Natural killer cell (primary cell): ENCODE measurements at regions not wholly inside any gene's neighbourhood (a gene's known extent, or its start where the extent isn't known, plus 50 kb on each side); places are given as distances from the start of the nearest gene placed in this dataset.

Experiments used
- ATAC-seq, 3 donors: fragments of 150-1000 bp in 2 of 3; fragments of 200-7000 bp in 1 of 3; cut with Tn5 transposase; 1 replicate in 1 of 3; 2 replicates in 2 of 3; pipeline ENCODE4 v1.10.0; 2021; ENCODE audit warnings: mild to moderate bottlenecking in 2 of 3, moderate library complexity in 2 of 3
- DNase-seq, 2 donors: peaks; one replicate each; pipeline versions ENCODE4 v3.0.0 to v3.0.0-alpha.2; 2013 to 2021; ENCODE audit warnings: mixed read lengths in 1 of 2
- H3K27ac ChIP-seq: one replicate; pipeline ENCODE4 v1.5.1; 2013; ENCODE audit warnings: mild to moderate bottlenecking, low read length
- H3K27me3 ChIP-seq: one replicate; pipeline ENCODE4 v1.6.1; 2013; ENCODE audit warnings: low read length; ENCODE audit not compliant: control insufficient read depth, insufficient read depth
- H3K36me3 ChIP-seq: one replicate; pipeline ENCODE4 v1.6.1; 2013; ENCODE audit warnings: low read length; ENCODE audit not compliant: control insufficient read depth, insufficient read depth
- H3K4me1 ChIP-seq: one replicate; pipeline ENCODE4 v1.6.1; 2013; ENCODE audit warnings: low read length; ENCODE audit not compliant: control insufficient read depth, insufficient read depth
- H3K4me3 ChIP-seq: one replicate; pipeline ENCODE4 v1.5.1; 2013; ENCODE audit warnings: low read length
- H3K9me3 ChIP-seq: one replicate; pipeline ENCODE4 v1.6.1; 2013; ENCODE audit warnings: low read length; ENCODE audit not compliant: control insufficient read depth, insufficient read depth
- H3K27ac Mint-ChIP-seq, 2 donors: one replicate each; pipeline ENCODE4 v1.8.0; 2022; ENCODE audit warnings: mild to moderate bottlenecking in 2 of 2, mixed read lengths in 2 of 2, moderate library complexity in 1 of 2
- H3K27me3 Mint-ChIP-seq, 2 donors: one replicate each; pipeline ENCODE4 v1.8.0; 2022; ENCODE audit warnings: low read depth in 2 of 2, mixed read lengths in 2 of 2
- H3K36me3 Mint-ChIP-seq: one replicate; pipeline ENCODE4 v1.8.0; 2022; ENCODE audit warnings: mixed read lengths
- H3K4me1 Mint-ChIP-seq, 2 donors: one replicate each; pipeline ENCODE4 v1.8.0; 2022; ENCODE audit warnings: mixed read lengths in 2 of 2
- H3K4me3 Mint-ChIP-seq: one replicate; pipeline ENCODE4 v1.8.0; 2022; ENCODE audit warnings: mild to moderate bottlenecking, moderate library complexity, mixed read lengths
- H3K9me3 Mint-ChIP-seq, 2 donors: one replicate each; pipeline ENCODE4 v1.8.0; 2022; ENCODE audit warnings: mixed read lengths in 2 of 2
- CTCF ChIP-seq: fragments of 200-600 bp; IDR thresholded peaks from one replicate; pipeline ENCODE4 v1.8.0; 2022; ENCODE audit warnings: antibody characterized with exemption
- WGBS: methylation state at CpG from one replicate; pipeline ENCODE4 v1.1.7; 2013; ENCODE audit warnings: missing lambda C conversion rate; ENCODE audit not compliant: insufficient coverage; 5-methylcytosine and 5-hydroxymethylcytosine counted together
- intact Hi-C: fragments of 100-400 bp; cut with micrococcal nuclease; formaldehyde crosslinking; loops from one replicate; pipeline ENCODE4 v1.14.2; 2022

GRCh38 chr3:163523375-163523774, 1554.9 kb downstream of the SI start:
- Histone ChIP-seq H3K36me3 (no peaks in the 10 kb centered on the region), H3K27me3 (no peaks in the 10 kb centered on the region), H3K9me3 (peaks cover 9% of the 10 kb centered on the region), H3K4me1 (no peaks in the 10 kb centered on the region), H3K4me3 (no peak overlapping the region), H3K27ac (no peak overlapping the region)
- H3K27ac Mint-ChIP-seq = no peak overlapping the region
- H3K27me3 Mint-ChIP-seq = no peaks in the 10 kb centered on the region
- no peak for ATAC-seq
- no peak overlapping the region for H3K4me3 Mint-ChIP-seq
- peaks cover 7 to 12% of the 10 kb centered on the region in 2 donors for H3K9me3 Mint-ChIP-seq
- no peak for DNase-seq
- no peaks in the 10 kb centered on the region for H3K4me1 Mint-ChIP-seq
- H3K36me3 Mint-ChIP-seq = no peaks in the 10 kb centered on the region
- 67% methylated on average over 1 of the region's 1 CpG for WGBS
- intact Hi-C loops = no loop called here
- TF ChIP-seq CTCF = no peak

GRCh38 chr3:163521261-163521660, 1557.0 kb downstream of the SI start:
- TF ChIP-seq CTCF = no peak

DNA sequence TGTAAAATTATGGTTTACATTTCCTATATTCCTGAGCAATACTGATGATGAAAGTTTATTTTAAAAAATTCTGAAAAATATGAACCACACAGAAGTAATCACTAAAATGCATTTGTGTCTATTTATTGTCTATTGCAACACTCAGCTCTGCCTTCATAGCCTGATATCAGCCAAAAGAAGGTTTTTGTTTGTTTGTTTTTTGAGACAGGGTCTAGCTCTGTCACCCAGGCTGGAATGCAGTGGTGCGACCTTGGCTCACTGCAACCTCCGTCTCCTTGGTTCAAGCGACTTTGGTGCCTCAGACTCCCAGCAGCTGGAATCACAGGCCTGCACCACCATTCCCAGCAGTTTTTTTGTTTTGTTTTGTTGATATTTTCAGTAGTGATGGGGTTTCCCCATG, 1560.2 kb downstream of the SI start:
- H3K4me1 ChIP-seq = no peaks in the 10 kb centered on the region
- TF ChIP-seq CTCF = no peak
- DNase-seq (no peak), ATAC-seq (no peak)
- H3K27me3 Mint-ChIP-seq = no peaks in the 10 kb centered on the region
- H3K4me1 Mint-ChIP-seq = no peaks in the 10 kb centered on the region
- H3K9me3 ChIP-seq = peaks cover 9% of the 10 kb centered on the region
- no peak overlapping the region for H3K4me3 ChIP-seq
- H3K4me3 Mint-ChIP-seq = no peak overlapping the region
- intact Hi-C loops = no loop called here
- H3K36me3 Mint-ChIP-seq = no peaks in the 10 kb centered on the region
- no peaks in the 10 kb centered on the region for H3K36me3 ChIP-seq
- H3K27ac Mint-ChIP-seq = no peak overlapping the region
- WGBS = 95% methylated on average over 3 of the region's 3 CpGs
- peaks cover 4 to 6% of the 10 kb centered on the region in 2 donors for H3K9me3 Mint-ChIP-seq
- H3K27ac ChIP-seq = no peak overlapping the region
- H3K27me3 ChIP-seq = no peaks in the 10 kb centered on the region

More at GRCh38 chr3:163521261-163521660, 1557.0 kb downstream of the SI start:
- H3K4me3 Mint-ChIP-seq = no peak overlapping the region
- H3K27me3 ChIP-seq = no peaks in the 10 kb centered on the region
- H3K27me3 Mint-ChIP-seq = no peaks in the 10 kb centered on the region
- no peaks in the 10 kb centered on the region for H3K36me3 ChIP-seq
- DNase-seq (no peak), ATAC-seq (no peak)
- intact Hi-C loops = no loop called here
- no peaks in the 10 kb centered on the region for H3K4me1 Mint-ChIP-seq
- peaks cover 3 to 9% of the 10 kb centered on the region in 2 donors for H3K9me3 Mint-ChIP-seq
- no peaks in the 10 kb centered on the region for H3K36me3 Mint-ChIP-seq
- no peak overlapping the region for H3K4me3 ChIP-seq
- no peak overlapping the region for H3K27ac Mint-ChIP-seq
- peaks cover 9% of the 10 kb centered on the region for H3K9me3 ChIP-seq
- H3K4me1 ChIP-seq = no peaks in the 10 kb centered on the region
- H3K27ac ChIP-seq = no peak overlapping the region
- 33% methylated on average over 1 of the region's 1 CpG for WGBS

GRCh38 chr3:163513149-163513657, 1565.1 kb downstream of the SI start:
- Mint-ChIP-seq H3K27me3 (no peaks in the 10 kb centered on the region), H3K27ac (no peak overlapping the region), H3K9me3 (peaks cover 2 to 10% of the 10 kb centered on the region in 2 donors), H3K4me1 (no peaks in the 10 kb centered on the region), H3K36me3 (no peaks in the 10 kb centered on the region), H3K4me3 (no peak overlapping the region)
- intact Hi-C loops = no loop called here
- no peak overlapping the region for H3K4me3 ChIP-seq
- H3K36me3 ChIP-seq = no peaks in the 10 kb centered on the region
- no peaks in the 10 kb centered on the region for H3K9me3 ChIP-seq
- H3K27me3 ChIP-seq = no peaks in the 10 kb centered on the region
- 48% methylated on average over 2 of the region's 2 CpGs for WGBS
- DNase-seq = no peak
- TF ChIP-seq CTCF = no peak
- H3K27ac ChIP-seq = no peak overlapping the region
- H3K4me1 ChIP-seq = no peaks in the 10 kb centered on the region
- no peak for ATAC-seq
